ENCODE measurements at regions not wholly inside any gene's neighbourhood (a gene's known extent, or its start where the extent isn't known, plus 50 kb on each side); places are given as distances from the start of the nearest gene placed in this dataset.

DNA sequence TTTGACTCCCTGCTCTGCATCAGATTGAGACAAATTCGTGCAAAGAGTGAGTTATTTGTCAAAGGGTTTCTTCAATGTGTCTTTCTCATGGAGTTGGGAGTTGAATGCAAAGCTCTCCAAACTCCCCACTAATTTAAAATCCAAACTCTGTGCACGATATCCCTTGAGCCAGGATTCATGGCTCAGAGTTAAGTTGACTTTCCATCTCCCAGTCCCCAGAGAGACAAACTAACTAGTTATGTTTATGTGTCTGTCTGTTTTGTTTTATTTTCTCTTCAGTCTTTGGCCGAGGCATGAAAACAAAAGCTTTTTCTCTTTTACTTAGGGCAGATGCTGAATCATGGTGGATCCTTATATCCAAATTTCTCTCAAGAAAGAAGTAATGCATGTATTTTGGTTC lies 570.0 kb upstream of the CDH5 start:
- no peak overlapping the region for H3K9ac ChIP-seq (ENCODE audit: low read length)
- no peak overlapping the region for H2AFZ ChIP-seq (ENCODE audit: low read length)
- no peaks in the 10 kb centered on the region for H3K79me2 ChIP-seq (ENCODE audit: low read length)
- intact Hi-C loops (cut with micrococcal nuclease), result no loop called here
- H3K4me1 ChIP-seq (ENCODE audit: insufficient read depth, low read length), result no peaks in the 10 kb centered on the region
- H4K20me1 ChIP-seq (ENCODE audit: low read length), result no peaks in the 10 kb centered on the region
- no peak overlapping the region for H3K4me3 ChIP-seq (ENCODE audit: low read length)
- DNase-seq (no peak), ATAC-seq (no peak)
- H3K27me3 ChIP-seq (ENCODE audit: low read length), result no peaks in the 10 kb centered on the region
- no peaks in the 10 kb centered on the region for H3F3A ChIP-seq (ENCODE audit: low read length, unreplicated experiment)
- no peak for TF ChIP-seq EZH2 (IDR thresholded peaks at IDR 0.05; ENCODE audit: low read length, unreplicated experiment)
- TF ChIP-seq, protein P1, sequence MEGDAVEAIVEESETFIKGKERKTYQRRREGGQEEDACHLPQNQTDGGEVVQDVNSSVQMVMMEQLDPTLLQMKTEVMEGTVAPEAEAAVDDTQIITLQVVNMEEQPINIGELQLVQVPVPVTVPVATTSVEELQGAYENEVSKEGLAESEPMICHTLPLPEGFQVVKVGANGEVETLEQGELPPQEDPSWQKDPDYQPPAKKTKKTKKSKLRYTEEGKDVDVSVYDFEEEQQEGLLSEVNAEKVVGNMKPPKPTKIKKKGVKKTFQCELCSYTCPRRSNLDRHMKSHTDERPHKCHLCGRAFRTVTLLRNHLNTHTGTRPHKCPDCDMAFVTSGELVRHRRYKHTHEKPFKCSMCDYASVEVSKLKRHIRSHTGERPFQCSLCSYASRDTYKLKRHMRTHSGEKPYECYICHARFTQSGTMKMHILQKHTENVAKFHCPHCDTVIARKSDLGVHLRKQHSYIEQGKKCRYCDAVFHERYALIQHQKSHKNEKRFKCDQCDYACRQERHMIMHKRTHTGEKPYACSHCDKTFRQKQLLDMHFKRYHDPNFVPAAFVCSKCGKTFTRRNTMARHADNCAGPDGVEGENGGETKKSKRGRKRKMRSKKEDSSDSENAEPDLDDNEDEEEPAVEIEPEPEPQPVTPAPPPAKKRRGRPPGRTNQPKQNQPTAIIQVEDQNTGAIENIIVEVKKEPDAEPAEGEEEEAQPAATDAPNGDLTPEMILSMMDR (conservative IDR thresholded peaks at IDR 0.05; ENCODE audit: low read depth, low read length), result no peak
- TF ChIP-seq EZH2phosphoT487 (IDR thresholded peaks at IDR 0.05; ENCODE audit: borderline replicate concordance, low read length), result no peak
- H3K36me3 ChIP-seq (ENCODE audit: low read depth, low read length), result no peaks in the 10 kb centered on the region
- no peaks in the 10 kb centered on the region for H3K9me3 ChIP-seq (ENCODE audit: low read length)
- ChIA-PET CTCF (no interaction called here), POLR2A (ENCODE audit: unreplicated experiment) (no interaction called here)
- H3K4me2 ChIP-seq (ENCODE audit: low read length), result no peak overlapping the region
- H3K27ac ChIP-seq (ENCODE audit: low read length), result no peak overlapping the region
- H3K9me2 ChIP-seq (replicated peaks; ENCODE audit: low read length), result no peaks in the 10 kb centered on the region
- BruUV-seq (replicated peaks), result no TSS peak

DNA sequence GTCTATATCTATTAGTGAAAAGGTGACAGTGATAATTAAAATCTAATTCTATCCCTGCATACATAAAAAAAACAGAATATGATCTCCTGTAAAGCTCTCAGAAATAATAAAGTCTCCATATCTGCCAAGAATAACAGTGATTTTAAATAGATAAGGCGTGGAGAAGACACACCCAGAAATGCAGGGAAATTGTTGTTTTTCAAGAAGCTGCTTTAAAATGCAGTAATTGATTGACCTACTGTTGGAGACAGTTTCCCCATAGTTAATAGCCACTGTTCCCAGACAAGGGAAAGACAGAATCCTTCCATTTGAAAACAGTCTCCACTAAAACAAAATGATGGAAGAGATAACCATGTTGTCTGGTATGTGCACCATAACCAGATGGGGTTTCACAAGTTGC lies 571.5 kb upstream of the CDH5 start:
- H3K9ac ChIP-seq (ENCODE audit: low read length), result no peak overlapping the region
- DNase-seq, result no peak
- no peaks in the 10 kb centered on the region for H3K79me2 ChIP-seq (ENCODE audit: low read length)
- H3K9me3 ChIP-seq (ENCODE audit: low read length), result no peaks in the 10 kb centered on the region
- intact Hi-C loops (cut with micrococcal nuclease), result no loop called here
- H3F3A ChIP-seq (ENCODE audit: low read length, unreplicated experiment), result no peaks in the 10 kb centered on the region
- TF ChIP-seq EZH2phosphoT487 (IDR thresholded peaks at IDR 0.05; ENCODE audit: borderline replicate concordance, low read length) (no peak), EZH2 (IDR thresholded peaks at IDR 0.05; ENCODE audit: low read length, unreplicated experiment) (no peak)
- TF ChIP-seq, protein P1 (conservative IDR thresholded peaks at IDR 0.05; ENCODE audit: low read depth, low read length), result no peak
- BruUV-seq (replicated peaks), result no TSS peak
- no peak overlapping the region for H2AFZ ChIP-seq (ENCODE audit: low read length)
- no peak overlapping the region for H3K4me2 ChIP-seq (ENCODE audit: low read length)
- ATAC-seq, result no peak
- no peaks in the 10 kb centered on the region for H3K36me3 ChIP-seq (ENCODE audit: low read depth, low read length)
- no peaks in the 10 kb centered on the region for H3K9me2 ChIP-seq (replicated peaks; ENCODE audit: low read length)
- CTCF ChIA-PET, result no interaction called here
- POLR2A ChIA-PET (ENCODE audit: unreplicated experiment), result no interaction called here
- no peaks in the 10 kb centered on the region for H4K20me1 ChIP-seq (ENCODE audit: low read length)
- no peak overlapping the region for H3K4me3 ChIP-seq (ENCODE audit: low read length)
- H3K27me3 ChIP-seq (ENCODE audit: low read length), result no peaks in the 10 kb centered on the region
- H3K4me1 ChIP-seq (ENCODE audit: insufficient read depth, low read length), result no peaks in the 10 kb centered on the region
- H3K27ac ChIP-seq (ENCODE audit: low read length), result no peak overlapping the region

DNA sequence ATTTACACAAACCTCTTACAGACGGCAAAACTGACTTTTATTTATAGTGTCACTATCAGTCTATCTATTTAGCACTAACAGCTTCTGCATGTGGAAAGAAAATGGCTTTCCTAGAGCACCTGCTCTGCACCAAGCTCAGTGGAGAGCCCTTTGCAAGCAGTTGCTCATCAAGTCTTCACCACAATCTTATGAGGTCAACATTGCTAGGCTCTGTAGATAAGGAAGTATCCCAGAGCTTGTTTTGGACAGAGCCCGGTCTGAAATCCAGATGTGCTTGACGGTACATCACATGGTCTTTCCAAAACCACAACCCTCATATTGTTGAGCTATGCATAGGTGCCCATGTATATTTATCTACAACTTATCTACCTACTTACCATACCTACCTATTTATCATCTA lies 572.7 kb upstream of the CDH5 start:
- H3K4me3 ChIP-seq (ENCODE audit: low read length), result no peak overlapping the region
- no peaks in the 10 kb centered on the region for H3K79me2 ChIP-seq (ENCODE audit: low read length)
- POLR2A ChIA-PET (ENCODE audit: unreplicated experiment), result no interaction called here
- ATAC-seq (no peak), DNase-seq (no peak)
- H3K4me1 ChIP-seq (ENCODE audit: insufficient read depth, low read length), result no peaks in the 10 kb centered on the region
- H3K4me2 ChIP-seq (ENCODE audit: low read length), result no peak overlapping the region
- H3K27ac ChIP-seq (ENCODE audit: low read length), result no peak overlapping the region
- no peaks in the 10 kb centered on the region for H3K27me3 ChIP-seq (ENCODE audit: low read length)
- CTCF ChIA-PET, result no interaction called here
- no TSS peak for BruUV-seq (replicated peaks)
- H3K36me3 ChIP-seq (ENCODE audit: low read depth, low read length), result no peaks in the 10 kb centered on the region
- no peaks in the 10 kb centered on the region for H4K20me1 ChIP-seq (ENCODE audit: low read length)
- H3K9me3 ChIP-seq (ENCODE audit: low read length), result no peaks in the 10 kb centered on the region
- H3K9ac ChIP-seq (ENCODE audit: low read length), result no peak overlapping the region
- intact Hi-C loops (cut with micrococcal nuclease), result no loop called here
- H3F3A ChIP-seq (ENCODE audit: low read length, unreplicated experiment), result no peaks in the 10 kb centered on the region
- H3K9me2 ChIP-seq (replicated peaks; ENCODE audit: low read length), result no peaks in the 10 kb centered on the region
- H2AFZ ChIP-seq (ENCODE audit: low read length), result no peak overlapping the region
- no peak for TF ChIP-seq EZH2 (IDR thresholded peaks at IDR 0.05; ENCODE audit: low read length, unreplicated experiment)
- TF ChIP-seq, protein P1 (conservative IDR thresholded peaks at IDR 0.05; ENCODE audit: low read depth, low read length), result no peak
- no peak for TF ChIP-seq EZH2phosphoT487 (IDR thresholded peaks at IDR 0.05; ENCODE audit: borderline replicate concordance, low read length)
